Fibroblast of skin of left biceps (primary cell): ENCODE measurements at regions not wholly inside any gene's neighbourhood (a gene's known extent, or its start where the extent isn't known, plus 50 kb on each side); places are given as distances from the start of the nearest gene placed in this dataset.
"Not testable (repeated sequence)": the region's sequence is repeated elsewhere in the genome, so short reads cannot be mapped to it uniquely, and the experiment has no call there.

Experiments
- DNase-seq, 2 experiments: peaks; one replicate each; pipeline ENCODE4 v3.0.0-alpha.2; 2013; ENCODE audit warnings: low read depth in 2 of 2

- no peak for DNase-seq
These were observed 684.2 kb downstream of the HTR1B start for GRCh38 chr6:76779068-76779467.

GRCh38 chr6:76776876-76777275 lies 686.4 kb downstream of the HTR1B start:
- no peak for DNase-seq

GRCh38 chr6:76774781-76775384 lies 688.4 kb downstream of the HTR1B start:
- DNase-seq = no peak

GRCh38 chr6:76772951-76773350 lies 690.3 kb downstream of the HTR1B start:
- no peak for DNase-seq

GRCh38 chr6:76771059-76771634 lies 692.1 kb downstream of the HTR1B start:
- no peak for DNase-seq

GRCh38 chr6:76770281-76770680 lies 693.0 kb downstream of the HTR1B start:
- DNase-seq = no peak

GRCh38 chr6:76768556-76768955 lies 694.7 kb downstream of the HTR1B start:
- no peak for DNase-seq

GRCh38 chr6:76764057-76764456 lies 691.6 kb upstream of the IMPG1 start:
- no peak for DNase-seq

DNA sequence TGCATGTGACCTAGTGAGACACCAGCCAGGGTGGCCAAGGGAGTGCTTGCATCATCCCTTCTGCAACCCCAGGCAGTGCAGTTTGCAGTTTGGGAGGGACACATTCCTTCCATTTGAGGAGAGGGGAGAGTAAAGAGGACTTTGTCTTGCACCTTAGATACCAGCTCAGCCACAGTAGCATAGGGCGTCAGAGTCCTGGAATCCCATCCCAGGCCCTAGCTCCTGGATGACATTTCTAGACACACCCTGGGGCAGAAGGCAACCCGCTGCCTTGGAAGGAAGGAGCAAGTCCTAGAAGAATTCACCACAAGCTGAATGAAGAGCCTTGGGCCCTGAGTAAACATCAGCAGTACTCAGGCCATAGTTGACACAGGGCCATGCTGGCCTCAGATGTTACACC lies 680.4 kb upstream of the IMPG1 start:
- no peak for DNase-seq

GRCh38 chr6:76745388-76745787 lies 672.9 kb upstream of the IMPG1 start:
- DNase-seq = not testable (repeated sequence)

GRCh38 chr6:76744151-76744720 lies 671.8 kb upstream of the IMPG1 start:
- not testable (repeated sequence) for DNase-seq

DNA sequence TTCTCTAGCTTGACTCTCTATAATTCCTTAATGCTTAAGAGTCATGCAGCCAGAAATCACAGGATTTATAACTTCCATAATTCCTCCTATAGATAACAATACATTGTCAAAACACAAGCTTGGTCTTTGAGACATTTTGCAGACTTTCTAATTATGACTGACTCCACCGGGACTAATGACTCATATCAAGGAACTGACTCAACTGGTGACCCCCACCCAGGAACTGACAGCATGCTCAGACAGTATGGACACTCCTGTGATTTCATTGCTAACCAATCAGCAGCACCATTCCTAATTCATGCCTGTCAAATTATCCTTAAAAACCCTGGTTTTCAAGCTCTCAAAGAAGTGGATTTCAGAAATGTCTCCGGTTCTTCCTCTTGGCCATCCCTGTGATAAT lies 670.5 kb upstream of the IMPG1 start:
- no peak for DNase-seq

DNA sequence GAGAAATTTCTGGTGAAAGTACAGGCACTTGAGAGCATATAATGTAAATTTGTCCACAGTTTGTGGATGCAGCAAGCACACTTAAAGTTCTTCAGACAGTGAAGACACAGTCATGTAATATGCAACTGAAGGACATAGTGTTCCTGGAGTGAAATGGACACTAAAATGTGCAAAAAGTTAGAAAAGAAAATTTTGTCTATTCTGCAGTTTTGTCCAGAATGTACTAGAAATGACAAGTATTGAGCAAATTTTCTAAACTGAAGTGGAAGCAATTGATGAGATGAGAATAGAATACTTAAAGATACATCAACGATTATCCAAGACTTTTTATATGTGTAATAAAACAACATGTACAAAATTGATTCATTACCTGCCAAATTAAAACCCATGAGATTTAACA lies 647.0 kb upstream of the IMPG1 start:
- DNase-seq = no peak

- DNase-seq = no peak
These were observed 636.3 kb upstream of the IMPG1 start for GRCh38 chr6:76708641-76709331.

DNA sequence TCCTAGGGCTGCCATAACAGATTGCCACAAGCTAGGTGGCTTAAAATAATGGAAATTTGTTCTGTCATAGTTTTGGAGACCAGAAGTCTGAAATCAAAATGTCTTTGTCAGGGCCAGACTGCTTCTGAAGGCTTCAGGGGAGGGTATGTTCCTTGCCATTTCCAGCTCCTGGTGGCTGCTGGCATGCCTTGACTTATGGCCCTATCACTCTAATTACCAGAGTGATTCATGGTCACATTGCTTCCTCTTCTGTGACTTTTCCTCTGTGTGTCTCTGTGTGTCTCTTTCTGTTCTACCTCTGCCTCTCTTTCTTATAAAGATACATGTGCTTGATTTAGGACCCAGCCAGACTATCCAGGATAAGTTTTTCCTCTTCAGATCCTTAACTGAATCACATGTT lies 635.2 kb upstream of the IMPG1 start:
- no peak for DNase-seq

DNA sequence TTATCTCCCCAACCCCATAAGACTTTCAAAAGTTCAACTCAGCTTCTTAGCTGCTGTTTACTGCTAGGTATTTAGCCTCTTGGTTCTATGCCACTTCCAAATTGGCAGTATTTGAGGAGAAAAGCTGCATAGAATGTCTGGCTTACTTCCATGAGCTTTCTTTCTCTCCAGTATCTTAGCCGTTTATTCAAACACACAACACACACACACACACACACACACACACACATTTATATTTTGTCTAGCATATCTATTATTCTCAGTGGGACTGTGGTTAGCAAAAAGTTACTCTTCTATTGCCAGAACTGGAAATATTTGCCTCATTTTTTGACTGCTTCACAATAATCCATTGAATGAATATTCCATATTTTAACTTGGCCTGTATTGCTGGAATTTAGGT lies 634.2 kb upstream of the IMPG1 start:
- DNase-seq = peak; percentile 18 to 24

DNA sequence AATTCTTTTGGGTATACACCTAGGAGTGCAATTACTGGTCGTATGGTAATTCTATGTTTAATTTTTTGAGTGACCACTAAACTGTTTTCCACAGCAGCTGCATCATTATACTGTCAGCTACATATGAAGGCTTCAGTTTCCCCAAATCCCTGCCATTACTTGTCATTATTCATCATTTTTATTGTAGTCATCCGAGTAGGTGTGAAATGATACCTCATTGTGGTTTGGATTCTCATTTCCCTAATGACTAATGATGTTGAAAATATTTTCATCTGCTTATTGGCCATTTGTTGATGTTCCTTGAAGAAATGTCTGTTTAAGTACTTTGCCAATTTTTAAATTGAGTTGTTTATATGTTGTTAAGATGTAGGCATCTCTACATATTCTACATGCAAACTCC lies 633.6 kb upstream of the IMPG1 start:
- no peak for DNase-seq

DNA sequence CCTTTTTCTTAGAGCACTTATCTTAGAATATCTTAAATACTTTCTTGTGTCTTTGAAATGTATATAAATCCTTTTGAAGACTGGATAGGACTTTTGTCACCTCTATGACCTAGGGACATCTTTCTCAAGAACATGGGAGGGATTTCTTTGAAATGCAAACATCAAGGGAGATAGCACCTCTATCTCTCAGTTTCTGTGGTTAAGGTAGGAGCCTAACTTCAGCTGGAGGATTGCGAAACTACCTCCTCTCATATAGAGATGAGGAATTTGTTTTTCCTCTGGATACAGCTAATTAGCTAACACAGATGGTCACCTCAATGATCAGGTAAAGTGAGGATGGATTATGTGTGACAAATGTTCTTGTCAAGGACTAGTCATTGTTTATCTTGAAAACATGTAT lies 631.3 kb upstream of the IMPG1 start:
- no peak for DNase-seq

DNA sequence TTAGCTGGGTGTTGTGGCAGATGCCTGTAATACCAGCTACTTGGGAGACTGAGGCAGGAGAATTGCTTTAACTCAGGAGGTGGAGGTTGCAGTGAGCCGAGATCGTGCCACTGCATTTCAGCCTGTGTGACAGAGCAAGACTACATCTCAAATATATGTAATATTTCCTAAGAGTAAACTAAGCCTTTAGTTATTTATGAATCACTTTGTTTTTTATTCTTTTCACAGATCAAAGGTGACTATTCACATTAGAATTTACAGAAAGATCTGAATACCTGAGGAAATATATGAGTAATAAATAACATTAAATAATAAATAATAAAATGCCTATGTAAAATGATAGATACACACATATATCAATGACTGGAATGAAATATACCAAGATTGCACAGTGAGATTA lies 630.8 kb upstream of the IMPG1 start:
- no peak for DNase-seq

GRCh38 chr6:76702187-76702586 lies 629.7 kb upstream of the IMPG1 start:
- DNase-seq = no peak

GRCh38 chr6:76701610-76702009 lies 629.1 kb upstream of the IMPG1 start:
- no peak for DNase-seq

- no peak for DNase-seq
These were observed 625.1 kb upstream of the IMPG1 start for GRCh38 chr6:76697585-76697984.

DNA sequence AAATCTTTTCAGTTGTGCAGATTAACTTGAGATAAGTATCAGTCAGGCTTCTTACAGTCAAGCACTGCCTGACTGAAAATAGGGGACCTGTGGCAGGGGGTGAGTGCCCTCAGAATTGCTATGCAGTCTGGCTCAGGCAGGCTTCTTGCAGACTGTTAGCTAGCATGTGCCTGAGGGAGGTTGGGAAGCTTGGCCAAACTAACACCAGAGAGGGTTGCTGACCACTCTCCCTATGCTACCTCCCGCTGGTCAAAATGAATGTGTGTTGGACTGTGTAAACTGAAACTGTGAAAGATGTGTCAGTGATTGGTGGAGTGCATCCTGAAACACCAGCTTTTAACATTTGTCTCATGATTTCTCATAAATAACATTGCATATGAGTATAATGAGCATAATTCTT lies 622.3 kb upstream of the IMPG1 start:
- no peak for DNase-seq
